ENCODE measurements at regions not wholly inside any gene's neighbourhood (a gene's known extent, or its start where the extent isn't known, plus 50 kb on each side); places are given as distances from the start of the nearest gene placed in this dataset.

- Histone ChIP-seq H3K4me3 (no peak overlapping the region), H3K27ac (no peak overlapping the region), H3K9me3 (no peaks in the 10 kb centered on the region), H3K36me3 (no peaks in the 10 kb centered on the region), H3K27me3 (peaks cover 0 to 4% (median 0%) of the 10 kb centered on the region in 7 donors), H3K4me1 (peaks cover 0 to 5% (median 0%) of the 10 kb centered on the region in 9 donors)
- DNase-seq (no peak), ATAC-seq (no peak)
- TF ChIP-seq CTCF (IDR thresholded peaks at IDR 0.05) = no peak
- 87 to 90% methylated on average over 6 of the region's 6 CpGs for WGBS, 2 donors
- intact Hi-C loops (cut with DNase I) = no loop called here
Measured at GRCh38 chr10:118501171-118501570, 94.3 kb downstream of the PRLHR start.

- no peak for ATAC-seq
- no peak for TF ChIP-seq CTCF (IDR thresholded peaks at IDR 0.05)
- 77 to 90% methylated on average over 6 of the region's 6 CpGs for WGBS, 2 donors
- Histone ChIP-seq H3K27ac (no peak overlapping the region), H3K4me1 (peaks cover 0 to 11% (median 5%) of the 10 kb centered on the region in 9 donors), H3K27me3 (peaks cover 0 to 4% (median 0%) of the 10 kb centered on the region in 7 donors), H3K4me3 (no peak overlapping the region), H3K9me3 (no peaks in the 10 kb centered on the region), H3K36me3 (no peaks in the 10 kb centered on the region)
- intact Hi-C loops (cut with DNase I) = no loop called here
- no peak for DNase-seq
Measured at GRCh38 chr10:118500477-118501104, 94.9 kb downstream of the PRLHR start.

- Histone ChIP-seq H3K9me3 (no peaks in the 10 kb centered on the region), H3K27ac (no peak overlapping the region), H3K4me3 (no peak overlapping the region), H3K36me3 (no peaks in the 10 kb centered on the region), H3K27me3 (peaks cover 0 to 4% (median 0%) of the 10 kb centered on the region in 7 donors), H3K4me1 (peaks cover 0 to 14% (median 8%) of the 10 kb centered on the region in 9 donors)
- TF ChIP-seq CTCF (IDR thresholded peaks at IDR 0.05) = no peak
- WGBS, 2 donors = 55 to 56% methylated on average over 3 of the region's 3 CpGs
- DNase-seq = no peak
- ATAC-seq = no peak
- intact Hi-C loops (cut with DNase I) = no loop called here
Measured at GRCh38 chr10:118499186-118499585, 96.3 kb downstream of the PRLHR start.

GRCh38 chr10:118498623-118499022, 96.8 kb downstream of the PRLHR start:
- no peak for DNase-seq
- no peak overlapping the region for H3K4me3 ChIP-seq
- H3K9me3 ChIP-seq = no peaks in the 10 kb centered on the region
- no peak for TF ChIP-seq CTCF (IDR thresholded peaks at IDR 0.05)
- H3K27ac ChIP-seq = no peak overlapping the region
- peaks cover 0 to 14% (median 8%) of the 10 kb centered on the region in 9 donors for H3K4me1 ChIP-seq
- intact Hi-C loops (cut with DNase I) = no loop called here
- no peak for ATAC-seq
- 85 to 87% methylated on average over 4 of the region's 4 CpGs for WGBS, 2 donors
- peaks cover 0 to 4% (median 0%) of the 10 kb centered on the region in 7 donors for H3K27me3 ChIP-seq
- H3K36me3 ChIP-seq = no peaks in the 10 kb centered on the region

Measured in heart right ventricle (tissue), 16 donors.